SK-N-MC (cell line): ENCODE measurements at regions not wholly inside any gene's neighbourhood (a gene's known extent, or its start where the extent isn't known, plus 50 kb on each side); places are given as distances from the start of the nearest gene placed in this dataset.

Experiments used
- EZH2 ChIP-seq: fragments of 200-600 bp; sonication (generic); IDR thresholded peaks from one replicate; pipeline ENCODE4 v1.6.1; 2017; ENCODE audit warnings: antibody characterized with exemption
- POLR2AphosphoS5 ChIP-seq: IDR thresholded peaks from 2 replicates; pipeline ENCODE4 v1.6.1; 2012; ENCODE audit warnings: mild to moderate bottlenecking, low read depth, low read length, borderline replicate concordance

- TF ChIP-seq EZH2 = no peak
- no peak for TF ChIP-seq POLR2AphosphoS5
Observed at GRCh38 chr18:78580835-78581339, 398.7 kb upstream of the SALL3 start.
